ENCODE measurements at regions not wholly inside any gene's neighbourhood (a gene's known extent, or its start where the extent isn't known, plus 50 kb on each side); places are given as distances from the start of the nearest gene placed in this dataset.

DNA sequence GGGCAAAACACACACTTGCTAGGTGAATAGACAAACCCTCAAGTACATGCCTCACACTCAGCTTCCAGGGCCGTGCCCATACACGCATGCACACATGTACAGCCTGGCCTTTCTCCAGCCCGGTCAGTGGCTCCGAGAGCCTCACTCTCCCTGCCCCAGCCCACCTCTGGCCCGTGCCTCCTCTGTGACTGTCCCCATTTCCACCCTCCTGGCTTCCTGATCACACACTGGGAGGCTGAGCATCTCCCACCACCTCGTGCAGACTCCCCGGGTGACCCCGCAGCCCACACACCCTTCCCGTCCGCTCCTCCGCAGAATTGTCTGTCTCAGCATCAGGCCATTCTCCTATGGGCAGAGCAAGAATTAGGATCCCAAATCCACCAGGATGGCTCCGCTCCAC, 634.1 kb downstream of the TBC1D22A start (continued):
- TF ChIP-seq, protein P1, sequence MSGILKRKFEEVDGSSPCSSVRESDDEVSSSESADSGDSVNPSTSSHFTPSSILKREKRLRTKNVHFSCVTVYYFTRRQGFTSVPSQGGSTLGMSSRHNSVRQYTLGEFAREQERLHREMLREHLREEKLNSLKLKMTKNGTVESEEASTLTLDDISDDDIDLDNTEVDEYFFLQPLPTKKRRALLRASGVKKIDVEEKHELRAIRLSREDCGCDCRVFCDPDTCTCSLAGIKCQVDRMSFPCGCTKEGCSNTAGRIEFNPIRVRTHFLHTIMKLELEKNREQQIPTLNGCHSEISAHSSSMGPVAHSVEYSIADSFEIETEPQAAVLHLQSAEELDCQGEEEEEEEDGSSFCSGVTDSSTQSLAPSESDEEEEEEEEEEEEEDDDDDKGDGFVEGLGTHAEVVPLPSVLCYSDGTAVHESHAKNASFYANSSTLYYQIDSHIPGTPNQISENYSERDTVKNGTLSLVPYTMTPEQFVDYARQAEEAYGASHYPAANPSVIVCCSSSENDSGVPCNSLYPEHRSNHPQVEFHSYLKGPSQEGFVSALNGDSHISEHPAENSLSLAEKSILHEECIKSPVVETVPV (CRISPR knock-in tag; IDR thresholded peaks at IDR 0.05) = no peak
- TF ChIP-seq, protein P2, sequence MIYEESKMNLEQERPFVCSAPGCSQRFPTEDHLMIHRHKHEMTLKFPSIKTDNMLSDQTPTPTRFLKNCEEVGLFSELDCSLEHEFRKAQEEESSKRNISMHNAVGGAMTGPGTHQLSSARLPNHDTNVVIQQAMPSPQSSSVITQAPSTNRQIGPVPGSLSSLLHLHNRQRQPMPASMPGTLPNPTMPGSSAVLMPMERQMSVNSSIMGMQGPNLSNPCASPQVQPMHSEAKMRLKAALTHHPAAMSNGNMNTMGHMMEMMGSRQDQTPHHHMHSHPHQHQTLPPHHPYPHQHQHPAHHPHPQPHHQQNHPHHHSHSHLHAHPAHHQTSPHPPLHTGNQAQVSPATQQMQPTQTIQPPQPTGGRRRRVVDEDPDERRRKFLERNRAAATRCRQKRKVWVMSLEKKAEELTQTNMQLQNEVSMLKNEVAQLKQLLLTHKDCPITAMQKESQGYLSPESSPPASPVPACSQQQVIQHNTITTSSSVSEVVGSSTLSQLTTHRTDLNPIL (CRISPR knock-in tag; IDR thresholded peaks at IDR 0.05; ENCODE audit: low read depth) = no peak
- no peak for TF ChIP-seq GLIS3 (CRISPR knock-in tag; IDR thresholded peaks at IDR 0.05)
- no peak for TF ChIP-seq TCF4 (CRISPR knock-in tag; IDR thresholded peaks at IDR 0.05; ENCODE audit: borderline replicate concordance)
- TF ChIP-seq ZFP30 (CRISPR knock-in tag; IDR thresholded peaks at IDR 0.05) = no peak
- TF ChIP-seq ZC3H10 (CRISPR knock-in tag; IDR thresholded peaks at IDR 0.05) = no peak
- no peak for TF ChIP-seq CSDC2 (CRISPR knock-in tag; IDR thresholded peaks at IDR 0.05)

DNA sequence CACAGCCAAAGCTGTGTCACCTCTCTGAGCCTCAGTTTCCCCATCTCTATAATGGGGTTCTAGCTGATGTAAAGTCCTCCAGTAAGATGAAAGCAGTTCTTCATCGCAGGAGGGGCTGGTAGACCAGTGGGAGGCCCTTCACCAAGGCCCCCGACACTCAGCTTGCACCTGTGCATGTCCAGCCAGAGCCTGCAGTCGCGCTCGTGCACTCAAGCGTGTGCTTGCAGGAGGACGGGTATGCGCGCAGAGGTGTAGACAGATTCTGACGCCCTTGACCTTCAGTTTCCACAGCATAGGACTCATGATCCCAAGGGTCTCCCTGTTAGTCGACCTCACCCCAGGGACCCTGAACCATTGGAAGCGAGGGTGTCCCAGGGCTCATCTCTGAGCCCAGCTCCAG, 633.7 kb downstream of the TBC1D22A start:
- ATAC-seq = no peak
- TF ChIP-seq ZFP3 (CRISPR knock-in tag; IDR thresholded peaks at IDR 0.05) (no peak), ARNTL (CRISPR knock-in tag; IDR thresholded peaks at IDR 0.05; ENCODE audit: borderline replicate concordance, low read depth) (no peak), GLIS3 (CRISPR knock-in tag; IDR thresholded peaks at IDR 0.05) (no peak), ISL1 (CRISPR knock-in tag; IDR thresholded peaks at IDR 0.05) (no peak), ZNF565 (CRISPR knock-in tag; conservative IDR thresholded peaks at IDR 0.05; ENCODE audit: low read depth) (no peak), CSDC2 (CRISPR knock-in tag; IDR thresholded peaks at IDR 0.05) (no peak), SNAI2 (CRISPR knock-in tag; IDR thresholded peaks at IDR 0.05) (no peak), BACH2 (CRISPR knock-in tag; IDR thresholded peaks at IDR 0.05; ENCODE audit: borderline replicate concordance) (no peak), PPARA (CRISPR knock-in tag; IDR thresholded peaks at IDR 0.05; ENCODE audit: borderline replicate concordance) (no peak), ZC3H10 (CRISPR knock-in tag; IDR thresholded peaks at IDR 0.05) (no peak), TOX (CRISPR knock-in tag; IDR thresholded peaks at IDR 0.05; ENCODE audit: borderline replicate concordance) (no peak), ESRRG (CRISPR knock-in tag; IDR thresholded peaks at IDR 0.05) (no peak)
- TF ChIP-seq, protein P3, sequence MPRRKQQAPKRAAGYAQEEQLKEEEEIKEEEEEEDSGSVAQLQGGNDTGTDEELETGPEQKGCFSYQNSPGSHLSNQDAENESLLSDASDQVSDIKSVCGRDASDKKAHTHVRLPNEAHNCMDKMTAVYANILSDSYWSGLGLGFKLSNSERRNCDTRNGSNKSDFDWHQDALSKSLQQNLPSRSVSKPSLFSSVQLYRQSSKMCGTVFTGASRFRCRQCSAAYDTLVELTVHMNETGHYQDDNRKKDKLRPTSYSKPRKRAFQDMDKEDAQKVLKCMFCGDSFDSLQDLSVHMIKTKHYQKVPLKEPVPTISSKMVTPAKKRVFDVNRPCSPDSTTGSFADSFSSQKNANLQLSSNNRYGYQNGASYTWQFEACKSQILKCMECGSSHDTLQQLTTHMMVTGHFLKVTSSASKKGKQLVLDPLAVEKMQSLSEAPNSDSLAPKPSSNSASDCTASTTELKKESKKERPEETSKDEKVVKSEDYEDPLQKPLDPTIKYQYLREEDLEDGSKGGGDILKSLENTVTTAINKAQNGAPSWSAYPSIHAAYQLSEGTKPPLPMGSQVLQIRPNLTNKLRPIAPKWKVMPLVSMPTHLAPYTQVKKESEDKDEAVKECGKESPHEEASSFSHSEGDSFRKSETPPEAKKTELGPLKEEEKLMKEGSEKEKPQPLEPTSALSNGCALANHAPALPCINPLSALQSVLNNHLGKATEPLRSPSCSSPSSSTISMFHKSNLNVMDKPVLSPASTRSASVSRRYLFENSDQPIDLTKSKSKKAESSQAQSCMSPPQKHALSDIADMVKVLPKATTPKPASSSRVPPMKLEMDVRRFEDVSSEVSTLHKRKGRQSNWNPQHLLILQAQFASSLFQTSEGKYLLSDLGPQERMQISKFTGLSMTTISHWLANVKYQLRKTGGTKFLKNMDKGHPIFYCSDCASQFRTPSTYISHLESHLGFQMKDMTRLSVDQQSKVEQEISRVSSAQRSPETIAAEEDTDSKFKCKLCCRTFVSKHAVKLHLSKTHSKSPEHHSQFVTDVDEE (CRISPR knock-in tag; IDR thresholded peaks at IDR 0.05) = no peak
- TF ChIP-seq, protein P2 (CRISPR knock-in tag; IDR thresholded peaks at IDR 0.05; ENCODE audit: low read depth) = no peak

DNA sequence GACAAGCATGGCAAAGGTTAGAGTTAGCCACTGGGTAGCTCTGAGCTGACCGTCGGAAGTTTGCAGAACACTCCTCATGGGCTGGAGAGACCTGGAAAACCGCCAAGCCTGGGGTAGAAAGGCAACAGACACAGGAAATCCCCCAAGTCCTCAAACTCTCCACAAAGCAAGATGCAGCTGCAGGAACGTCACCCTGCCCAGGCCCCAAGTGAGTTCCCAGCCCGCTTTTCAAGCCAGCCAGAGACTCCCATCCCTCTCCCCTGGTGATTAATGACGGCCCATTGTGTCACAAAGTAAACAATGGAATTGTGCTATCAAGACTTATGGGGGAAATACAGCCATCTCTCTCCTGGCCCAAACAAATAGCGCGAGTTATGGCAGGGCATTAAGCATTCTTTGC, 633.0 kb downstream of the TBC1D22A start:
- TF ChIP-seq, protein P1 (CRISPR knock-in tag; IDR thresholded peaks at IDR 0.05) = no peak
- TF ChIP-seq PPARA (CRISPR knock-in tag; IDR thresholded peaks at IDR 0.05; ENCODE audit: borderline replicate concordance) (no peak), OSR1 (CRISPR knock-in tag; IDR thresholded peaks at IDR 0.05) (no peak), ZNF8 (CRISPR knock-in tag; IDR thresholded peaks at IDR 0.05) (no peak), TOX (CRISPR knock-in tag; IDR thresholded peaks at IDR 0.05; ENCODE audit: borderline replicate concordance) (no peak), SNAI2 (CRISPR knock-in tag; IDR thresholded peaks at IDR 0.05) (no peak), ZC3H10 (CRISPR knock-in tag; IDR thresholded peaks at IDR 0.05) (no peak), ZNF70 (CRISPR knock-in tag; IDR thresholded peaks at IDR 0.05) (no peak), GLIS3 (CRISPR knock-in tag; IDR thresholded peaks at IDR 0.05) (no peak), ZNF565 (CRISPR knock-in tag; conservative IDR thresholded peaks at IDR 0.05; ENCODE audit: low read depth) (no peak), BACH2 (CRISPR knock-in tag; IDR thresholded peaks at IDR 0.05; ENCODE audit: borderline replicate concordance) (no peak), TCF4 (CRISPR knock-in tag; IDR thresholded peaks at IDR 0.05; ENCODE audit: borderline replicate concordance) (no peak), ZFP3 (CRISPR knock-in tag; IDR thresholded peaks at IDR 0.05) (no peak), CSDC2 (CRISPR knock-in tag; IDR thresholded peaks at IDR 0.05) (no peak), ISL1 (CRISPR knock-in tag; IDR thresholded peaks at IDR 0.05) (no peak)
- TF ChIP-seq, protein P2 (CRISPR knock-in tag; IDR thresholded peaks at IDR 0.05; ENCODE audit: low read depth) = no peak
- TF ChIP-seq, protein P4, sequence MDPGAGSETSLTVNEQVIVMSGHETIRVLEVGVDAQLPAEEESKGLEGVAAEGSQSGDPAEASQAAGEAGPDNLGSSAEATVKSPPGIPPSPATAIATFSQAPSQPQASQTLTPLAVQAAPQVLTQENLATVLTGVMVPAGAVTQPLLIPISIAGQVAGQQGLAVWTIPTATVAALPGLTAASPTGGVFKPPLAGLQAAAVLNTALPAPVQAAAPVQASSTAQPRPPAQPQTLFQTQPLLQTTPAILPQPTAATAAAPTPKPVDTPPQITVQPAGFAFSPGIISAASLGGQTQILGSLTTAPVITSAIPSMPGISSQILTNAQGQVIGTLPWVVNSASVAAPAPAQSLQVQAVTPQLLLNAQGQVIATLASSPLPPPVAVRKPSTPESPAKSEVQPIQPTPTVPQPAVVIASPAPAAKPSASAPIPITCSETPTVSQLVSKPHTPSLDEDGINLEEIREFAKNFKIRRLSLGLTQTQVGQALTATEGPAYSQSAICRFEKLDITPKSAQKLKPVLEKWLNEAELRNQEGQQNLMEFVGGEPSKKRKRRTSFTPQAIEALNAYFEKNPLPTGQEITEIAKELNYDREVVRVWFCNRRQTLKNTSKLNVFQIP (CRISPR knock-in tag; IDR thresholded peaks at IDR 0.05; ENCODE audit: borderline replicate concordance, low read depth) = no peak
- TF ChIP-seq, protein P3 (CRISPR knock-in tag; IDR thresholded peaks at IDR 0.05) = no peak
- no peak for ATAC-seq

Measured in SK-N-SH treated with all-trans-retinoic acid at 6 μM for 48 hours (cell line).